H1 (cell line): ENCODE measurements at regions not wholly inside any gene's neighbourhood (a gene's known extent, or its start where the extent isn't known, plus 50 kb on each side); places are given as distances from the start of the nearest gene placed in this dataset.

Experiments
- CTCF ChIA-PET: fragments of 300-600 bp; sonication (Branson Sonifier 250); formaldehyde crosslinking; loops from one replicate; lab custom pipeline; 2021; ENCODE audit not compliant: partially characterized antibody; lab: Charles Lee
- POLR2A ChIA-PET: fragments of 300-600 bp; sonication (Branson Sonifier 250); formaldehyde crosslinking; loops from one replicate; lab custom pipeline; 2021; ENCODE audit warnings: inconsistent platforms; ENCODE audit not compliant: partially characterized antibody; lab: Charles Lee
- DNase-seq, 2 experiments: peaks; one replicate each; pipeline versions ENCODE4 v3.0.0 to v3.0.0-alpha.2; 2010 to 2022; ENCODE audit warnings: low spot score in 2 of 2, low read depth in 1 of 2, mixed read lengths in 1 of 2
- FAIRE-seq: peaks from 2 replicates; lab custom pipeline; 2011; peaks lifted over from hg19 to GRCh38; lab: Jason Lieb, UNC
- H2AFZ ChIP-seq: 2 replicates; pipeline ENCODE4 v1.8.1; 2012; ENCODE audit warnings: low read length, inconsistent platforms
- H2AK5ac ChIP-seq: 2 replicates; pipeline ENCODE4 v1.6.1; 2013; ENCODE audit warnings: low read depth, low read length
- H2BK120ac ChIP-seq: replicated peaks from 2 replicates; pipeline ENCODE3; 2013; ENCODE audit warnings: low read depth, low read length, inconsistent platforms
- H2BK12ac ChIP-seq: 2 replicates; pipeline ENCODE4 v1.6.1; 2013; ENCODE audit warnings: low read depth, low read length
- H2BK15ac ChIP-seq: 2 replicates; pipeline ENCODE4 v1.6.1; 2013; ENCODE audit warnings: low read length
- H2BK20ac ChIP-seq: 2 replicates; pipeline ENCODE4 v1.6.1; 2013; ENCODE audit warnings: low read length
- H2BK5ac ChIP-seq: 2 replicates; pipeline ENCODE4 v1.6.1; 2013; ENCODE audit warnings: low read depth, low read length
- H3K14ac ChIP-seq: 2 replicates; pipeline ENCODE4 v1.6.1; 2013; ENCODE audit warnings: inconsistent platforms; ENCODE audit not compliant: insufficient read length
- H3K18ac ChIP-seq: 2 replicates; pipeline ENCODE4 v1.6.1; 2013; ENCODE audit warnings: low read length; ENCODE audit errors: extremely low read depth
- H3K23ac ChIP-seq: 2 replicates; pipeline ENCODE4 v1.6.1; 2013; ENCODE audit warnings: inconsistent platforms; ENCODE audit not compliant: insufficient read length
- H3K23me2 ChIP-seq: 2 replicates; pipeline ENCODE4 v1.6.1; 2013; ENCODE audit warnings: low read depth, low read length
- H3K27ac ChIP-seq: 2 replicates; pipeline ENCODE4 v1.6.1; 2011; ENCODE audit warnings: low read depth, low read length, inconsistent platforms
- H3K27me3 ChIP-seq, 4 experiments: replicated peaks in 1 of 4; 1 replicate in 1 of 4; 2 replicates in 3 of 4; pipeline versions ENCODE4 v1.6.1 to v1.8.1; 2011 to 2013; ENCODE audit warnings: low read length in 3 of 4, mild to moderate bottlenecking in 3 of 4, inconsistent platforms in 2 of 4, mixed read lengths in 2 of 4, moderate library complexity in 1 of 4; ENCODE audit not compliant: control insufficient read depth in 3 of 4, insufficient read depth in 3 of 4; ENCODE audit errors: extremely low read depth in 1 of 4
- H3K36me3 ChIP-seq, 4 experiments: 2 replicates each; pipeline versions ENCODE4 v1.6.1 to v1.8.1; 2011 to 2013; ENCODE audit warnings: mild to moderate bottlenecking in 4 of 4, low read length in 3 of 4, moderate library complexity in 2 of 4, control low read depth in 1 of 4, inconsistent platforms in 1 of 4; ENCODE audit not compliant: insufficient read depth in 4 of 4, control insufficient read depth in 2 of 4
- H3K4ac ChIP-seq: replicated peaks from 2 replicates; pipeline ENCODE3; 2013; ENCODE audit warnings: low read length, low read depth, mixed read lengths, inconsistent platforms; ENCODE audit not compliant: insufficient read length
- H3K4me1 ChIP-seq, 4 experiments: replicated peaks in 1 of 4; 1 replicate in 1 of 4; 2 replicates in 3 of 4; pipeline versions ENCODE4 v1.6.1 to v1.8.1; 2011 to 2013; ENCODE audit warnings: low read length in 3 of 4, inconsistent platforms in 2 of 4, mixed read lengths in 1 of 4; ENCODE audit not compliant: insufficient read depth in 4 of 4, control insufficient read depth in 3 of 4
- H3K4me2 ChIP-seq, 2 experiments: 2 replicates each; pipeline versions ENCODE4 v1.6.1 to v1.8.1; 2011 to 2013; ENCODE audit warnings: low read depth in 2 of 2, low read length in 2 of 2, control low read depth in 1 of 2, inconsistent platforms in 1 of 2, mild to moderate bottlenecking in 1 of 2; ENCODE audit not compliant: insufficient read depth in 1 of 2
- H3K4me3 ChIP-seq, 4 experiments: fragments of 200-600, 300-600 bp in 1 of 4; sonication (generic), shearing (Covaris generic), sonication (Bioruptor Twin) in 1 of 4; 2 replicates each; pipeline versions ENCODE4 v1.5.1 to v1.8.1; 2011 to 2016; ENCODE audit warnings: low read length in 4 of 4, low read depth in 3 of 4, control low read depth in 2 of 4, inconsistent platforms in 2 of 4, mild to moderate bottlenecking in 2 of 4, mixed read lengths in 1 of 4, moderate library complexity in 1 of 4; ENCODE audit not compliant: insufficient read depth in 2 of 4; ENCODE audit errors: extremely low read depth in 1 of 4
- H3K56ac ChIP-seq: replicated peaks from 2 replicates; pipeline ENCODE3; 2013; ENCODE audit warnings: low read depth, mild to moderate bottlenecking, mixed read lengths, low read length, inconsistent platforms; ENCODE audit not compliant: insufficient read length
- H3K79me1 ChIP-seq: 2 replicates; pipeline ENCODE4 v1.6.1; 2013; ENCODE audit warnings: low read depth, low read length, control low read depth
- H3K79me2 ChIP-seq, 2 experiments: 2 replicates each; pipeline versions ENCODE4 v1.6.1 to v1.8.1; 2012 to 2013; ENCODE audit warnings: low read length in 2 of 2, mild to moderate bottlenecking in 2 of 2, inconsistent platforms in 1 of 2; ENCODE audit not compliant: insufficient read depth in 2 of 2, control insufficient read depth in 1 of 2
- H3K9ac ChIP-seq, 4 experiments: replicated peaks in 1 of 4; 1 replicate in 1 of 4; 2 replicates in 3 of 4; pipeline versions ENCODE4 v1.6.1 to v1.8.1; 2011 to 2013; ENCODE audit warnings: low read depth in 3 of 4, low read length in 3 of 4, control low read depth in 2 of 4, mild to moderate bottlenecking in 2 of 4, moderate library complexity in 2 of 4, inconsistent platforms in 1 of 4; ENCODE audit errors: extremely low read depth in 1 of 4
- H3K9me3 ChIP-seq, 2 experiments: 2 replicates each; pipeline versions ENCODE4 v1.6.1 to v1.8.1; 2012 to 2013; ENCODE audit warnings: mild to moderate bottlenecking in 2 of 2, moderate library complexity in 2 of 2, control low read depth in 1 of 2, inconsistent platforms in 1 of 2, low read depth in 1 of 2, low read length in 1 of 2, mixed read lengths in 1 of 2; ENCODE audit not compliant: insufficient read depth in 2 of 2
- H4K20me1 ChIP-seq, 2 experiments: replicated peaks in 1 of 2; 2 replicates each; pipeline versions ENCODE3 to v1.8.1; 2011 to 2013; ENCODE audit warnings: inconsistent platforms in 2 of 2, low read length in 2 of 2, mild to moderate bottlenecking in 1 of 2; ENCODE audit not compliant: insufficient read depth in 2 of 2, control insufficient read depth in 1 of 2
- H4K5ac ChIP-seq: 2 replicates; pipeline ENCODE4 v1.6.1; 2013; ENCODE audit warnings: low read length, low read depth, mixed read lengths, inconsistent platforms; ENCODE audit not compliant: insufficient read length
- H4K8ac ChIP-seq: 2 replicates; pipeline ENCODE4 v1.8.0; 2013; ENCODE audit warnings: mild to moderate bottlenecking, moderate library complexity, low read length, inconsistent platforms; ENCODE audit not compliant: insufficient read depth; ENCODE audit errors: extremely low read depth
- H4K91ac ChIP-seq: replicated peaks from 2 replicates; pipeline ENCODE3; 2013; ENCODE audit warnings: low read length, mixed read lengths, inconsistent platforms; ENCODE audit not compliant: insufficient read length
- CBX5 ChIP-seq: fragments of 300-800, 300-1000 bp; sonication (generic); IDR thresholded peaks from 2 replicates; pipeline ENCODE4 v1.7.1; 2016; ENCODE audit warnings: antibody characterized with exemption, low read length, low read depth
- EP300 ChIP-seq, 2 experiments: IDR thresholded peaks; 1 replicate in 1 of 2; 2 replicates in 1 of 2; pipeline ENCODE4 v1.6.1; 2011 to 2012; ENCODE audit warnings: low read depth in 2 of 2, low read length in 2 of 2, mild to moderate bottlenecking in 2 of 2, borderline replicate concordance in 1 of 2, inconsistent platforms in 1 of 2, moderate library complexity in 1 of 2
- JUN ChIP-seq: IDR thresholded peaks from 2 replicates; pipeline ENCODE4 v1.6.1; 2011; ENCODE audit warnings: low read depth, mild to moderate bottlenecking, improper control_type of control experiment, low read length
- MAFK ChIP-seq: IDR thresholded peaks from 2 replicates; pipeline ENCODE4 v1.6.1; 2012; ENCODE audit warnings: low read depth, mild to moderate bottlenecking, improper control_type of control experiment, low read length
- USF2 ChIP-seq: IDR thresholded peaks from 2 replicates; pipeline ENCODE4 v1.6.1; 2011; ENCODE audit warnings: low read length, improper control_type of control experiment
- YY1 ChIP-seq: IDR thresholded peaks from 2 replicates; pipeline ENCODE4 v1.6.1; 2011; ENCODE audit warnings: low read depth, mild to moderate bottlenecking, low read length
- WGBS, 2 experiments: shearing (Covaris generic) in 1 of 2; methylation state at CpG; one replicate each; pipeline versions ENCODE4 v1.1.6 to v1.1.7; 2013 to 2015; ENCODE audit warnings: low lambda C conversion rate in 2 of 2, mixed read lengths in 2 of 2, inconsistent platforms in 1 of 2, low coverage in 1 of 2, missing lambda C conversion rate in 1 of 2; ENCODE audit not compliant: insufficient replicate concordance in 2 of 2, insufficient coverage in 1 of 2, insufficient read length in 1 of 2; ENCODE audit errors: extremely low coverage in 1 of 2, missing lambda C conversion rate in 1 of 2; 5-methylcytosine and 5-hydroxymethylcytosine counted together

- Histone ChIP-seq H3K56ac (no peak overlapping the region), H2AFZ (no peak overlapping the region), H3K4me2 (no peak overlapping the region), H2BK120ac (no peak overlapping the region), H3K27ac (no peak overlapping the region), H3K79me2 (no peaks in the 10 kb centered on the region), H4K20me1 (no peaks in the 10 kb centered on the region), H4K8ac (no peak overlapping the region; the same call in 1 of the 2 replicates), H2BK12ac (no peak overlapping the region), H3K36me3 (no peaks in the 10 kb centered on the region), H3K79me1 (no peaks in the 10 kb centered on the region), H3K4me1 (no peaks in the 10 kb centered on the region), H3K14ac (no peak overlapping the region), H3K4ac (no peak overlapping the region), H2AK5ac (no peak overlapping the region), H4K91ac (no peak overlapping the region), H3K9ac (no peak overlapping the region), H3K23me2 (peaks cover 2% of the 10 kb centered on the region; the same call in 1 of the 2 replicates), H4K5ac (no peak overlapping the region), H2BK20ac (no peak overlapping the region), H3K4me3 (no peak overlapping the region), H2BK15ac (no peak overlapping the region), H3K27me3 (peaks cover 0 to 2% (median 0%) of the 10 kb centered on the region in 4 experiments; a peak in 1 of 7 replicates), H3K18ac (no peak overlapping the region), H3K23ac (no peak overlapping the region), H3K9me3 (0 out of 4 replicates have a peak, but pooled peaks cover 0 to 4% of the 10 kb centered on the region in 2 experiments), H2BK5ac (no peak overlapping the region)
- CTCF ChIA-PET: interaction anchor here (1.0 to 5.0 kb wide), 4 partner anchors 14 to 216 kb away, joined by 3 to 21 read pairs (median 4); no protein-coding TSS in a partner anchor
- POLR2A ChIA-PET: no interaction called here
- DNase-seq (no peak), FAIRE-seq (no peak)
- 88% methylated on average over 9 of the region's 9 CpGs; no CpG with 5 or more reads in 1 of the 2 experiments for WGBS, 2 experiments
- TF ChIP-seq USF2: no peak
- no peak for TF ChIP-seq YY1
- TF ChIP-seq EP300 (IDR thresholded peaks at IDR 0.05; ENCODE audit: borderline replicate concordance in 1 of 2, low read depth in 2 of 2, low read length in 2 of 2): no peak
- no peak for TF ChIP-seq CBX5
- TF ChIP-seq JUN: no peak
- TF ChIP-seq MAFK: no peak
Measured at GRCh38 chr14:93870377-93870776, 56.8 kb upstream of the FAM181A start.
